ENCODE measurements at regions not wholly inside any gene's neighbourhood (a gene's known extent, or its start where the extent isn't known, plus 50 kb on each side); places are given as distances from the start of the nearest gene placed in this dataset.
"Not testable (repeated sequence)": the region's sequence is repeated elsewhere in the genome, so short reads cannot be mapped to it uniquely, and the experiment has no call there.

GRCh38 chr7:56697058-56697457 is 435.2 kb downstream of the ZNF479 start:
- H3K27me3 Mint-ChIP-seq (ENCODE audit: low read depth); H3K4me3 Mint-ChIP-seq; H3K36me3 Mint-ChIP-seq (ENCODE audit: low read depth); DNase-seq; H3K4me1 Mint-ChIP-seq (ENCODE audit: low read depth); CTCF ChIA-PET; H3K27ac Mint-ChIP-seq; H3K9me3 Mint-ChIP-seq; intact Hi-C loops (cut with micrococcal nuclease): not testable (repeated sequence)

GRCh38 chr7:56686276-56686859 is 445.9 kb downstream of the ZNF479 start:
- no peak for DNase-seq
- Mint-ChIP-seq H3K36me3 (ENCODE audit: low read depth) (peaks cover 12% of the 10 kb centered on the region), H3K4me1 (ENCODE audit: low read depth) (no peaks in the 10 kb centered on the region), H3K9me3 (peaks cover 57% of the 10 kb centered on the region), H3K27ac (no peak overlapping the region), H3K27me3 (ENCODE audit: low read depth) (no peaks in the 10 kb centered on the region), H3K4me3 (no peak overlapping the region)
- CTCF ChIA-PET = no interaction called here
- intact Hi-C loops (cut with micrococcal nuclease) = no loop called here

GRCh38 chr7:56639173-56639746 is 493.0 kb downstream of the ZNF479 start:
- peaks cover 17% of the 10 kb centered on the region for H3K36me3 Mint-ChIP-seq (ENCODE audit: low read depth)
- no peak for DNase-seq
- CTCF ChIA-PET = no interaction called here
- no peaks in the 10 kb centered on the region for H3K4me1 Mint-ChIP-seq (ENCODE audit: low read depth)
- no peak overlapping the region for H3K27ac Mint-ChIP-seq
- H3K27me3 Mint-ChIP-seq (ENCODE audit: low read depth) = no peaks in the 10 kb centered on the region
- H3K4me3 Mint-ChIP-seq = no peak overlapping the region
- intact Hi-C loops (cut with micrococcal nuclease) = no loop called here
- H3K9me3 Mint-ChIP-seq = peaks cover 55% of the 10 kb centered on the region

- Mint-ChIP-seq H3K4me1 (ENCODE audit: low read depth) (no peaks in the 10 kb centered on the region), H3K9me3 (peaks cover 34% of the 10 kb centered on the region), H3K27ac (no peak overlapping the region), H3K27me3 (ENCODE audit: low read depth) (no peaks in the 10 kb centered on the region), H3K36me3 (ENCODE audit: low read depth) (no peaks in the 10 kb centered on the region), H3K4me3 (no peak overlapping the region)
- no peak for DNase-seq
- CTCF ChIA-PET = no interaction called here
- intact Hi-C loops (cut with micrococcal nuclease) = no loop called here
These were observed 493.7 kb upstream of the NUPR2 start for GRCh38 chr7:56609852-56610355.

GRCh38 chr7:56605146-56605545 is 488.9 kb upstream of the NUPR2 start:
- no peak overlapping the region for H3K27ac Mint-ChIP-seq
- H3K4me3 Mint-ChIP-seq = no peak overlapping the region
- H3K27me3 Mint-ChIP-seq (ENCODE audit: low read depth) = no peaks in the 10 kb centered on the region
- intact Hi-C loops (cut with micrococcal nuclease) = no loop called here
- no peaks in the 10 kb centered on the region for H3K4me1 Mint-ChIP-seq (ENCODE audit: low read depth)
- no peaks in the 10 kb centered on the region for H3K36me3 Mint-ChIP-seq (ENCODE audit: low read depth)
- H3K9me3 Mint-ChIP-seq = peaks cover 27% of the 10 kb centered on the region
- CTCF ChIA-PET = no interaction called here
- DNase-seq = no peak

GRCh38 chr7:56578612-56579011 is 462.4 kb upstream of the NUPR2 start:
- no peak overlapping the region for H3K27ac Mint-ChIP-seq
- H3K4me3 Mint-ChIP-seq = no peak overlapping the region
- H3K36me3 Mint-ChIP-seq (ENCODE audit: low read depth) = peaks cover 1% of the 10 kb centered on the region

GRCh38 chr7:56570968-56571367 is 454.8 kb upstream of the NUPR2 start:
- intact Hi-C loops (cut with micrococcal nuclease) = no loop called here
- DNase-seq = no peak
- Mint-ChIP-seq H3K36me3 (ENCODE audit: low read depth) (no peaks in the 10 kb centered on the region), H3K9me3 (peaks cover 12% of the 10 kb centered on the region), H3K4me1 (ENCODE audit: low read depth) (no peaks in the 10 kb centered on the region), H3K27ac (no peak overlapping the region), H3K27me3 (ENCODE audit: low read depth) (no peaks in the 10 kb centered on the region), H3K4me3 (no peak overlapping the region)
- CTCF ChIA-PET = no interaction called here

More at GRCh38 chr7:56578612-56579011, 462.4 kb upstream of the NUPR2 start:
- H3K9me3 Mint-ChIP-seq = peaks cover 23% of the 10 kb centered on the region
- intact Hi-C loops (cut with micrococcal nuclease) = no loop called here
- H3K27me3 Mint-ChIP-seq (ENCODE audit: low read depth) = no peaks in the 10 kb centered on the region
- DNase-seq = no peak
- CTCF ChIA-PET = no interaction called here
- H3K4me1 Mint-ChIP-seq (ENCODE audit: low read depth) = no peaks in the 10 kb centered on the region

- intact Hi-C loops (cut with micrococcal nuclease) = no loop called here
- Mint-ChIP-seq H3K27me3 (ENCODE audit: low read depth) (no peaks in the 10 kb centered on the region), H3K9me3 (peaks cover 19% of the 10 kb centered on the region), H3K4me3 (no peak overlapping the region), H3K4me1 (ENCODE audit: low read depth) (no peaks in the 10 kb centered on the region), H3K36me3 (ENCODE audit: low read depth) (no peaks in the 10 kb centered on the region), H3K27ac (no peak overlapping the region)
- DNase-seq = no peak
- CTCF ChIA-PET = no interaction called here
These were observed 422.6 kb upstream of the NUPR2 start for GRCh38 chr7:56538541-56539429.

GRCh38 chr7:56537952-56538351 is 421.7 kb upstream of the NUPR2 start:
- no peaks in the 10 kb centered on the region for H3K36me3 Mint-ChIP-seq (ENCODE audit: low read depth)
- CTCF ChIA-PET = no interaction called here
- intact Hi-C loops (cut with micrococcal nuclease) = no loop called here

GRCh38 chr7:56537477-56537876 is 421.3 kb upstream of the NUPR2 start:
- no peak for DNase-seq
- Mint-ChIP-seq H3K27me3 (ENCODE audit: low read depth) (no peaks in the 10 kb centered on the region), H3K36me3 (ENCODE audit: low read depth) (no peaks in the 10 kb centered on the region), H3K27ac (no peak overlapping the region), H3K4me1 (ENCODE audit: low read depth) (no peaks in the 10 kb centered on the region), H3K9me3 (peaks cover 19% of the 10 kb centered on the region), H3K4me3 (no peak overlapping the region)
- intact Hi-C loops (cut with micrococcal nuclease) = no loop called here
- CTCF ChIA-PET = no interaction called here

More at GRCh38 chr7:56537952-56538351, 421.7 kb upstream of the NUPR2 start:
- H3K9me3 Mint-ChIP-seq = peaks cover 19% of the 10 kb centered on the region
- no peaks in the 10 kb centered on the region for H3K4me1 Mint-ChIP-seq (ENCODE audit: low read depth)
- no peak overlapping the region for H3K4me3 Mint-ChIP-seq
- H3K27ac Mint-ChIP-seq = no peak overlapping the region
- no peaks in the 10 kb centered on the region for H3K27me3 Mint-ChIP-seq (ENCODE audit: low read depth)
- no peak for DNase-seq

GRCh38 chr7:56495165-56495564 is 378.9 kb upstream of the NUPR2 start:
- Mint-ChIP-seq H3K27ac (no peak overlapping the region), H3K9me3 (peaks cover 28% of the 10 kb centered on the region), H3K36me3 (ENCODE audit: low read depth) (peaks cover 4% of the 10 kb centered on the region), H3K4me1 (ENCODE audit: low read depth) (no peaks in the 10 kb centered on the region), H3K4me3 (no peak overlapping the region), H3K27me3 (ENCODE audit: low read depth) (no peaks in the 10 kb centered on the region)
- intact Hi-C loops (cut with micrococcal nuclease) = no loop called here
- DNase-seq = no peak
- CTCF ChIA-PET = no interaction called here

- Mint-ChIP-seq H3K4me3 (no peak overlapping the region), H3K4me1 (ENCODE audit: low read depth) (no peaks in the 10 kb centered on the region), H3K9me3 (peaks cover 26% of the 10 kb centered on the region), H3K27ac (no peak overlapping the region), H3K36me3 (ENCODE audit: low read depth) (peaks cover 4% of the 10 kb centered on the region), H3K27me3 (ENCODE audit: low read depth) (no peaks in the 10 kb centered on the region)
- CTCF ChIA-PET = interaction anchor here (1.0 kb wide), 1 partner anchor 26 kb away, joined by 3 read pairs; no protein-coding TSS in a partner anchor
- no peak for DNase-seq
- intact Hi-C loops (cut with micrococcal nuclease) = no loop called here
These were observed 377.7 kb upstream of the NUPR2 start for GRCh38 chr7:56493704-56494450.
